HG03432 (cell line): ENCODE measurements at regions not wholly inside any gene's neighbourhood (a gene's known extent, or its start where the extent isn't known, plus 50 kb on each side); places are given as distances from the start of the nearest gene placed in this dataset.
"Not testable (repeated sequence)": the region's sequence is repeated elsewhere in the genome, so short reads cannot be mapped to it uniquely, and the experiment has no call there.

Source experiments
- ATAC-seq: cut with Tn5 transposase; IDR thresholded peaks from one replicate; pipeline ENCODE4 v1.9.1; 2021; ENCODE audit warnings: mild to moderate bottlenecking, moderate library complexity; ENCODE audit not compliant: unreplicated experiment

DNA sequence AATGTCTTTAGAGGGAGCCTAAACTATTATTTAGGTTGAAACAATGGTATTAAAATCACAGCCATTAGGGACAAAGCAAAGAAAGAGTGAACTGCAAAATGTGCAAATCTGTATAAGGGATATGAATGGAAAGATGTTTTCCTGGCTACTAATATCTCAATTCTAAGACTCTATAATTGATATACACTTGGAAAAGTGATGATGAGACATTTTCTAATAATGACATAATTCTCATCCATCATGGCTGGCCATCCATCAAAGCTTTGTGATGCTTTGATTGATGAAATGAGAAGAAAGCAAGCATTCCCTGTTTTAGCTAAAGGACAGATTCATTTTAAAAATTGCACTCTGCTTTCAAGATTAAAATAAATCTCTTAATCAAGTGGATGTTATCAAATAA, 965.5 kb upstream of the IGFBP7 start:
- no peak for ATAC-seq

DNA sequence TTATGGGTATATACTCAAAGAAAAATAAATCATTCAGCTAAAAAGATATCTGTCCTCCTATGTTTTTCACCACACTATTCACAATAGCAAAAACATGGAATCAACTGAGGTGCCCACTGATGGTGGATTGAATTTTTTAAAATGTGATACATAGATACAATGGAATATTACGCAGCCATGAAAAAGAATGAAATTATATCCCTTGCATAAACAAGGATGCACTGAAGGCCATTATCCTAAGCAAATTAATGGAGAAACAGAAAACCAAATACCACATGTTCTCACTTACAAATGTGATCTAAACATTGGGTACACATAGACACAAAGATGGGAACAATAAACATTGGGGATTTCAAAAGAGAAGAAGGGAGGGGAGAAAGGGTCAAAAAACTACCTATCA, 964.2 kb upstream of the IGFBP7 start:
- ATAC-seq: no peak

DNA sequence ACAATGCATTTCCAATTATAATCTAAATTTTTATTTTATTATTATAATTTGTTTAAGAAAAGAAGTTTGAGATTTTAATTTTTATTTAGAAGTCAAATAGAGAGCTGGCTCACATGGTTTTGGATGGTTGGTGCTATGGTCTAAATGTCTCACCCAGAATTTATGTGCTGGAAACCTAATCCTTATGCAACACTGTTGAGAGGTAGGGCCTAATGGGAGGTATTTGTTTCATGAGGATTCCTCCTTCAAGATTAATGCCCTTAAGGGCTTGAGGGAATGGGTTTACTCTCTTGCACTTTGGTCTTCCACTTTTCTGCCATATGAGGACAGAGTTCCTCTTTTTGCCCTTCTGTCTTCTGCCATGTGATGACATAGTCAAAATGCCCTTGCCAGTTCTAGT, 960.5 kb upstream of the IGFBP7 start:
- no peak for ATAC-seq

DNA sequence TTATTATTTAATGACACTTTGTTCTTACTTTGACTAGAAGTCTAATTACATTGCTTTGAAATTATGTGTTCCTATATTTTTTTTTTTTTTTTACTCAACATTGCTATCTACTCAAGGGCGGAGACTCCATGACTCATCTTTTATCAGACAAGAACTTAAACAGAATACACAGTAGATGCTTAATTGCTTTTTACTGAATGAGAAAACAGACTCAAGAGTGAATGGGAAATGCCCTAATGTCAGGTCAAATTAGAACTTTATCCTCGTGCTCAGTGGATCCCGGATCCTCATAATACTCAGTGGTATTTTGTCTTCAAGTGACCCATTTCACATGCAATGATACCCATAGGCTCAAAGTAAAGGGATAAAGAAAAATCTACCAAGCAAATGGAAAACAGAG, 954.5 kb upstream of the IGFBP7 start:
- ATAC-seq: no peak

DNA sequence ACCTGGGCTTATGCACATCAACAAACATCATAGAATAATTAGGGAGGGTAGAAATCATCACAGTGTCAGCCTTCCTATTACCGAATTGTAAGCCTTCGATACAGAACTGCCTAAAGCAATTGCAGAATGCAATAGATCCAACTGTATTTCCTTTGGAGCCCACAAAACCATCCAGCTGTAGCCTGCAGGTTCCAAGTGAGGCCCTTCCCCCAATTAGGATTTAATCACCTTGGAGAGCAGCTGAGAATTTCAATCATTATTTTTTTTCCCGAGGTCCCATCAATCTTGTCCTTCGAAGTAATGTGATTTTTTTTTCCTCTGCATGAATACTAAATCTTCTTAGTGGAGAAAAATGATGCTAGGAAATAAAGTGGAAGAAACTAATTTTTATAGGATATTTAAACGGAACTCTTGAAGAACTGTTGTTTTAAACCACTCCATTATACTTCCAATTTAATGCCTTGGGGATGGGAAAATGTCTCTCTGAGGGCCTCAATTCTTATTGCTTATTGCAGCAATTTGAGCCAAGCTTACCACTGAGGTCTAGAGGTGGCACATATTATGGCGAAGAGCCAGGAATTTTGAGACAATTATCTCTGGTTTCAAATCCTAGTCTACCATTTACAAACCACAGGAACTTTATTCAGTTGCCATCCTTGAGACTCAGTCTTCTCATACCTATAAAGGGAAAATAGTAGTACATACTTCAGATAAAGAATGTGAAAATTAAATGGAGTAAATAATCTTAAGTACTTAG, 953.4 kb upstream of the IGFBP7 start:
- ATAC-seq: no peak

DNA sequence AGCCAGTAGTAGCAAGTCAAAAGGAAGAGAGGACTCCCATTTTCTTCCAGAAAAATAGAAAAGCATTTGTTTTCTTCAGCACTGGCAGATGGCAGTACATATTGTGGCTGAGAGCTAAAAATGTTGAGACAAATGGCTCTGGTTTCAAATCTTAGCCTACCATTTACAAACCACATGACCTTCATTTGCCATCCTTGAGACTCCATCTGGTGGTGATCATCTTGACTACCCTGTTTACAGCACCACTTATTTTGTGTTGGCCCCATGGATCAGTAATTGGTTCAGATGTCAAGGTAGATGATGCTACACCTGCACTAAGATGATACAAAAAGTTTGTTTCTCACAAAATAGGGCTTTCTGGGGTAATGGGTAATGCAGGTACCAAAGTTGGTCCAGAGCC, 951.8 kb upstream of the IGFBP7 start:
- ATAC-seq: no peak

DNA sequence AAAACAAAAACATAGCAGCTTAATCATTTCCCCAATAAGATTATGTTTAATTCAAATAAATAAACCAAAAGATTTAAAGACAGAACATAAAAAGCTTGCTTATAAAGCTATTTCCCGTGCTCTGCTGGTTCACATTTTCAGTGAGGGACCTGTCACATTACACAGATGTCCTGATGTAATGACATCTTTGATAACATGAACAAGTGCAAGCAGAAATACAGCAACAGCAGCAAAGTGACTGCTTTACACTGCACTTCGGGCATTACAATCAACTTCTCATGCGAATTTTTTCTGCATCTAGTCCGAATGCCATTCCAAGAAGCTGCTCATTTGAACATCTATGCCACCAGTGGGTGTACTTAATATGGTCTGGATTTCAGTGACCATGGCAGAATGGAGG, 940.3 kb upstream of the IGFBP7 start:
- no peak for ATAC-seq

DNA sequence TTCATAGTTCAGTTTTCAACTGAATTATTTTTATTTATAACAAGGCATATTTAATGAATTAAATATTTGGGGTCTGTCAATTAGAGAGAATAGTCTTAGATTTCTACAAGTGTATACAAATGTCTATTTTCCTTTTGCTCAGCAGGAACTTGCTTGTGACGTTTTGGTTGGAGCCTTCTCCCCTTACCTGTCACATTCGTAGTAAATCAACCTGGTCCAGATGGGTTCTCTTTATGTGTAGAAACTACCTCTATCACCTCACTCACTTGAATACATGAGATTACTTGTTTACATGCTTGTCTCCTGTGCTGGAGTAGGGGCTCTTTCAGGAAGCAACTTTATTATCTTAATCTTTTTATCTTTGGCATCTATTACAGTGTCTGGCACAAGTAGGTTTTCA, 938.3 kb upstream of the IGFBP7 start:
- no peak for ATAC-seq

DNA sequence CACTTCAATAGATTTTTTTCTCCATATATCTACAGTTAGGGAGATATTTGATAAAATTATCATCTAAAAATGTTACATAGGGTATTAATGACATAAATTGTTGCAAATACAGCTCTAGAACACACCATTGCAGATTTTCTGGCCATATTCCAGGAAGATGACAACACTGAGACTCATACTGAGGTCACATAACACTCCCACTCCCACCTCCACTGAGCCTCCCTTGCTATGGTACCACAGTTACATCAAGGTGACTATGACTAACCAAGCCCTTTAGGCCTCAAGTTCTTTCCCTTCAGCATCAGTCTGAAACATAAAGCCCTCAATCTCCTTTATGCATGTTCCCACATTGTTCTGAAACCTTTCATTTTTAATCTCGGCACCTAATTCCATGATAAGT, 932.0 kb upstream of the IGFBP7 start:
- no peak for ATAC-seq

DNA sequence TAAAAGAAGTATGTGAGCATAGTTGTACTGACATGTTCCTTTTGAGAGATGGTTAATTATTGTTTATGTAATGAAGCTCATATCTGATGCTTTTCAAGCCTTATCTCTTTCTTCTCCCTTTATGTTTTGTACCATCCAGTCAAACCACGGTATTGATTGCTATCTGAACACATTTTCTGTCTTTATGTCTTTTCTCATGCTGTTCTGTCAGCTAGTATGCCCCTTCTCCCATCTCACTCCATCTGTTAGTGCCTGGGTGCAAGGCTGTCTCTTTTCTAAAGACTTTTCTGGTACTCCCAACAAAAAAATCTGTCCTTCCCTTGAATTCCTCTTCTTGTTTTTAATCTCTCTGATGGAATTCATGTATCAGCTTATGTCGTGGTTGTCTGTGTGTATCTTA, 883.8 kb upstream of the IGFBP7 start:
- no peak for ATAC-seq

DNA sequence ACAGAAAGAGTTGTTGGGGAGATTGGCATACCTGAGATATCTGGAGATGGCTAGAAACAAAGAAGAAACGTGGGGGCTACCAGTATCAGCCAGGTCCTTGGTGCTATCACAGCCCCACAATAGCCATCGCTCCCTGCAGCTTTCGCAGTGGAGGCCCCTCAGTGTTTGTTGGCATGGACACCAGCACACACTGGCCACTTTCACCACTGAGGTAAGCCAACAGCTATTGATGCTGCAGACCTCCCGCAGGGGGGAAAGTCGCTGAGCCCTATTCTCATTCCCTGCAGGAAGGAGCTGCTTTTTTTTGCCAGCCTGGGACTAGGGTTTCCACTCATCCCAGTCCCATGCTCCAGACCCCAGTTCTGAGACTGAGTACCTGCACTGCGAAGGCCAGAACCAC, 879.2 kb upstream of the IGFBP7 start:
- ATAC-seq: no peak

DNA sequence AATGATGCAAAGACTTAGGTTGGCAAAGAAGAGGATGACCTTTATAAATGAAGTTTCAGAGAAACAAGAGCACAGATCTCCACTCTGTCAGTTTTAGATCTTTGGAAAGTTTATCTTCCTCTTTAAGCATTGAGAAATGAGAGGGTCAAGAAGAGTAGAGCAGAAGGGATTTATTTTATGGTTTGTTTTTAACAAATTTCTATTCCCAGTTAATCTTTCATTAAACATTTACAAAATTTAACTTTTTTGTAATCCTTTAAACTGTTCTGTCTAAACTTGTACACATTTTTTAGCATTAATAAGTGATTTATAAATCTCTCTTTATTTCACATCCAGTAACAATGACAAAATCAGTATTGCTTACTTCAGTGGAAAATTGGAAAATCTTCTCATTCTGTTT, 875.0 kb upstream of the IGFBP7 start:
- no peak for ATAC-seq

DNA sequence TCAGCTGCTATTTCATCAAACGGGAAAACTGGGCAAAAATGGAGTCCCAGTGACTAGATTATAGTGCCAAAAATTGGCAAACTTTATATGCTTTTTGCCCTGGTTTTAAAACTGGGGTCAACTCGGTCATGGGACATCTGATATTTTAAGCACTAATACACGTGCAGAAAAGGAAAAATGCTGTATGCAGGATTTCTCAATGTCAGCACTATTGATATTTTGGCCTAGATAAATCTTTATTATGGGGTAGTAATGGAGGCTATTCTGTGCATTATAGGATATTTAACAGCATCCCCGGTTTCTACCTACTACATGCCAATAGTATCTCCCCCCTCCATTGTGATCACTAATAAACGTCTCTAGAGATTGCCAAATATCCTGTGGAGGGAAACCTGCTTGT, 870.9 kb upstream of the IGFBP7 start:
- ATAC-seq: no peak

DNA sequence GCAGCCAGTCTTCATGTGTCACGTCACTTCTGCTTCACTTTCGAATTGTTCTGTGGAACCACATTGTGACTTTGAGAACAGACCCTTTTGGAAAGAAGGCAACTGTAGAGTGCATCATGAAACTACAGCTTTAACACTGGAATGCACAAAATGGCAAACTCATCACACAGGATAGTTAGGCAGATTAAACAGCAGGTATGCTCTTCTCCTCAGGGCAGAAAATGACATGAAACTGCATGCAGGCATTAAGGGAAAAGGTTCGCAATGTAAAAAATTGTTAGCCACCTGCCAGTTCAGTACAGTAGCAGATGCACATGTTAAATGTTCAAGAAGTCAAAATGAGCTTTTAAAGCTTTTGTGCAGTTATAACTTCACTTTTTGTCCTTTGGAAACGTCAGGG, 864.6 kb upstream of the IGFBP7 start:
- ATAC-seq: no peak

DNA sequence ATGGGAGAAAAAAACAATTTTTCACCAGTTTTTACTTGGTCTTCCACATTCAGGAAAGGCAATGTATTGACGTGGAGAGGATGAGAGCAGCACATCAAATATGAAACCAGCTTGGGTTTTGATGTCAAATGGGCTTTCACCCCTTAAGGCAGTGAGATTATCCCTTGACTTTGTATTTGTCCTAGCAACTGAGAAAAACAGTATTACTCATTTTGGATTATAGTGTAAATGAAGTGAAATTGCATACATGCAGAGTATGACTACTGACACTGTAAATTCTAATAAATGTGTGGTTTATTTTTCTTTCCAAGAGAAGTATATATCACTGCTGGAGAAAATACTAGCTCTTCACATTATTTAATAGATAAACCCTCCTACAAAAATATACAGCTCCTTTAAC, 863.6 kb upstream of the IGFBP7 start:
- no peak for ATAC-seq

DNA sequence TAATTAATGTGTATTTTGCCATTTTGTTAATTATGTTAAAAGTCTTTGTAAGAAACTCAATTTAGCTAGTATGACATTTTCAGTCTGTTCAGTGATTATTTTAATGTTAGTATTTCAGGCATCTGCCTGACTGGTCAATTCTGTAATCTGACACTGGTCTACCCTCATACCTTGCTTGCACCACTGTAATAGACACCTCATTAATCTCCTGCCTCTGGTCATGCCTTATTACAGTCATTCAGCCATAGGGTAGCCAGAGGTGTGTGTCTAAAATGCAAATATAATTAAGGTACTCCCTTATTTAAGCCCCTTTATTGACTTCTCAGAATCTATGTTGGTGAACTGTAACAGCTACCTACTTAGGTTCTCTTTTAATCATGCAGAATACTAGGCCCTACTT, 861.1 kb upstream of the IGFBP7 start:
- ATAC-seq: no peak

DNA sequence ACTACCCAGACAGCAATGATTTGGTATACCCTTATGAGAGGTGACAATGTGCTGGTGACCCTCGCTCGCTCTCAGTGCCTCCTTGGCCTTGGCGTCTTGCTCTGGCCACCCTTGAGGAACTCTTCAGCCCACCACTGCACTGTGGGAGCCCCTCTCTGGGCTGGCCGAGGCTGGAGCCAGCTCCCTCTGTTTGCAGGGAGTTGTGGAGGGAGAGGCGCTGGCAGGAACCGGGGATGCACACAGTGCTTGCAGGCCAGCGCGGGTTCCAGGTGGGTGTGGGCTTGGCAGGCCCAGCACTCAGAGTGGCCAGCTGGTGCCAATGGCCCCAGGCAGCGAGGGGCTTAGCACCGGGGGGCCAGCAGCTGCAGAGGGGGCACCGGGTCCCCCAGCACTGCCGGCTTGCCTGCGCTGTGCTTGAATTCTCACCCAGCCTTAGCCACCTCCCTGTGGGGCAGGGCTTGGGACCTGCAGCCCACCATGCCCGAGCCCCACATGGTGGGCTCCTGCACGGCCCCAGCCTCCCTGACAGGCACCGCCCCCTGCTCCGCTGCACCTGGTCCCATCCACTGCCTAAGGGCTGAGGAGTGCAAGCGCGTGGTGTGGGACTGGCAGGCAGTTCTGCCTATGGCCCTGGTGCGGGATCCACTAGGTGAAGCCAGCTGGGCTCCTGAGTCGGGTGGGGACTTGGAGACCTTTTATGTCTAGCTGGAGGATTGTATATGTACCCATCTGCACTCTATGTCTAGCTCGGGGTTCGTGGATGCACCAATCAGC, 857.0 kb upstream of the IGFBP7 start:
- ATAC-seq: no peak

DNA sequence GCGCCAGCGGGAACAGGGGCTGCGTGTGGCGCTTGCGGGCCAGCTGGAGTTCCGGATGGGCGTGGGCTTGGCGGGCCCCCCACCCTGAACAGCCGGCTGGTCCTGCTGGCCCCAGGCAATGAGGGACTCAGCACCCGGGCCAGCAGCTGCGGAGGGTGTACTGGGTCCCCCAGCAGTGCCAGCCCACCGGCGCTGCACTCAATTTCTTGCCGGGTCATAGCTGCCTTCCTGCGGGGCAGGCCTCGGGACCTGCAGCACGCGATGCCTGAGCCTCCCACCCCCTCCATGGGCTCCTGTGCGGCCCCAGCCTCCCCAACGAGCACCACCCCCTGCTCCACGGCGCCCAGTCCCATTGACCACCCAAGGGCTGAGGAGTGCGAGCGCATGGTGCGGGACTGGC, 855.2 kb upstream of the IGFBP7 start:
- not testable (repeated sequence) for ATAC-seq

DNA sequence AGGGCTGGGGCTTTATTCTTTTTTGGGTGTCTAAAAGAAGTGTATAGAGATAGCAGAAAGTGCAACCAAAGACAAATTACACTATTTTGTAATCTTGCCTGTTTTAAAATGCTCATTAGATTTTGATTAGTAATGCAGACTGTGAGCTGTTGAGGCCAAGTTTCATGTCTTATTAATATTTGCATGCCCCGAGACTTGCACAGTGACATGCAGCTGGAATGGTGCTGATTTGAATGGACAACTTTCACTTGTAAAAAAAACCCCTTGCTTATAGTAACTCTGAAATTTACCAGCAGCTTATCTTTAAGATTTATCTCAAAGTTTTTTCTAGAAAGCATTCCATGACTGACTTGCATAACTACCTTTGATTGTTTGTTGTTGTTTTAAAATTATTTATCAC, 835.1 kb upstream of the IGFBP7 start:
- peak; percentile 84 for ATAC-seq

DNA sequence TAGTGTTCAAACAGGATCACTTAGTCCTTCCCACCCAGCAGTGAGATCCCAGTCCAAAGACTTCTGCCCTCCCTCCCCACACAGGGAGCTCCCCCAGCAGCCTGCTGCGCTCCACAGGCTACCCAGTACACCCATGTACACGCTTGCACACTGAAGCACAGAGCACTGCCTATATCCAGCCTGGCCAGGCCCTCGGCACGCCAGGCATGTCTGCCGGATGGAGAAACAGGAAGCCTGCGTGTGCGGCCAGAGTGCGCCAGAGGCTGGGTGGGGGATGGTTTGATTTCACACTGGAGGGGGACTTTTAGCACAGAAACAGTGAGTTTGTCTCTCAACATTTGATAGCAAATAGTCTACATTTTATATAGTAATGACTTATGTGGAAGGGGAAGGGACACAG, 833.5 kb upstream of the IGFBP7 start:
- ATAC-seq: peak; percentile 71

DNA sequence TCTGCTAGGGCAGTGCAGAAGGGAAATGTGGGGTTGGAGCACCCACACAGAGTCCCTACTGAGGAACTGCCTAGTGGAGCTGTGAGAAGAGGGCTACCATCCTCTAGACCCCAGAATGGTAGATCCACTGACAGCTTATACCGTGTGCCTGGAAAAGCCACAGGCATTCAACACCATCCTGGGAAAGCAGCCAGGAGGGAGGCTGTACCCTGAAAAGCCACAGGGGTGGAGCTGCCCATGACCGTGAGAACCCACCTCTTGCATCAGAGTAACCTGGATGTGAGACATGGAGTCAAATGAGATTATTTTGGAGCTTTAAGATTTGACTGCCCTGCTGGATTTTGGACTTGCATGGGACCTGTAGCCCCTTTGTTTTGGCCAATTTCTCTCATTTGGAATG, 827.1 kb upstream of the IGFBP7 start:
- not testable (repeated sequence) for ATAC-seq

DNA sequence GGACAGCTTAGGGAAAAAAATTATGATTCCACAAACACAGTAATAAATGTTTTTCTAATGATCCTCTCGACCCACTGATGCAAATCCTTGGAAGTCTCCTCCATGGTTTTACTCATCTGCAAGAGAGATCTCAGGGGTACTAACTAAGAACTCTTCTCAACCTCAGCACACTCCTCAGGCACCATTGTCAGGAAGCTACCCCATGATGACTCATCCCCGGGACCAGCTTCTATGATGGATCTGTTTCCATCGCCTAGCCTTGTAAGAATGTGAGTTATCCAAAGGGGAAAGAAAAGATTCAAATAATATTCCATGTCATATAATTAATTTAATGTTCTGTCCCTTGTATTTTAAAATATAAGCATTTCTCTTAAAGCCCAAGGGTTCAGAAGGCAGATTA, 816.1 kb upstream of the IGFBP7 start:
- ATAC-seq: no peak

DNA sequence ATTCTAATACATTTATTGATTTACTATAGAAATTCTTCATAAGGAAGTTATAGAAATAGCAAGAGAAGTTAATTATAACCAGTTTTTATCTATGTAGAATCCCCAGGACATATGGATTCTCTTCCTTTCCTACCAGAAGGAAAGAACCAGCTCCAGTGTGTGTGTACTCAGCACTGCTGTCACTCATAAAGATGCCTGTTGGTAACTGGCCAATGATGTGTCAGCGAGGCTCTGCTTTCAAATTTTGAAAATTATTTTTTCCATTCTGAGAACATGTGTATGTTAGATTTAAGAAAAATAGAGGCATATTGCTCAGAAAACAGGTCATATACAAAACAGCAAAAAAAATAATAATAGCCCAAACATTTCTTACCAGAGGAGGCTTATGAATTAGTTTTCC, 814.8 kb upstream of the IGFBP7 start:
- no peak for ATAC-seq
